T-helper 2 cell treated with Interferon-gamma antibody and Interleukin-4, amounts not matched to agents 5 μg/mL and 100 μg/mL, for 36 hours (primary cell): ENCODE measurements at regions not wholly inside any gene's neighbourhood (a gene's known extent, or its start where the extent isn't known, plus 50 kb on each side); places are given as distances from the start of the nearest gene placed in this dataset.

Experiments used
- DNase-seq: peaks from one replicate; pipeline ENCODE4 v3.0.0; 2021; ENCODE audit warnings: low spot score
- H3K27ac Mint-ChIP-seq: one replicate; pipeline ENCODE4 v1.8.0; 2021; ENCODE audit warnings: mild to moderate bottlenecking, mixed read lengths
- H3K27me3 Mint-ChIP-seq: one replicate; pipeline ENCODE4 v1.8.0; 2021; ENCODE audit warnings: low read depth, mixed read lengths
- H3K36me3 Mint-ChIP-seq: one replicate; pipeline ENCODE4 v1.8.0; 2021; ENCODE audit warnings: low read depth, mixed read lengths
- H3K4me1 Mint-ChIP-seq: one replicate; pipeline ENCODE4 v1.8.0; 2021; ENCODE audit warnings: low read depth, mixed read lengths
- H3K4me3 Mint-ChIP-seq: one replicate; pipeline ENCODE4 v1.8.0; 2022; ENCODE audit warnings: mild to moderate bottlenecking, moderate library complexity, mixed read lengths
- H3K9me3 Mint-ChIP-seq: one replicate; pipeline ENCODE4 v1.8.0; 2021; ENCODE audit warnings: mixed read lengths

DNA sequence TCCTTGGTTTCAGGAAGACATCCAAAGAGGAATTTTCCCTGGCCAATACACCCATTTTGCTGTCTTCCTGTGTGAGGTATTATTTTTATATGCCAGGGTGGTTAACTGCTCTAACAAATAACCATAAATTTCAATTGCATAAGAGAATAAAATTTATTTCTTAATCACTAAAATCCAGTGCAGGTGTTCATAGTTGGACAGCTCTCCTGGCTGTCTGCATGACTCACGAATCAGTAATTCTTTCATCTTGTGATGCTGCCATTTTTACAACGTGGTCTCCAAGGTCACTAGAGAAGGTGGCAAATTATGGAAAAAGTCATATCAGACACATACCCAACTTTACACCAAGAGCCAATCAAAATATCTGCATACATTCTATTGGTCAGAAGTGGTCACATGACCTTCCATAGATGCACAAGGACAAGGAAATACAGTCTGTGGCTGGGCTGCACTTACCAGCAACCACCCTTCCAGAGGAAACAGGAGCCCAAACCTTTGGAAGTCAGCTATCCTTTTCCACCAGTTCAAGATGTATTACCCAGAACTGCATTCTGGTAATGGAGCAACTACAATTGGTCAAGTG is 193.5 kb upstream of the PLEKHG7 start:
- Mint-ChIP-seq H3K4me3 (no peak overlapping the region), H3K27me3 (no peaks in the 10 kb centered on the region), H3K27ac (no peak overlapping the region), H3K4me1 (peaks cover 18% of the 10 kb centered on the region), H3K9me3 (peaks cover 19% of the 10 kb centered on the region), H3K36me3 (peaks cover 8% of the 10 kb centered on the region)
- DNase-seq = no peak

DNA sequence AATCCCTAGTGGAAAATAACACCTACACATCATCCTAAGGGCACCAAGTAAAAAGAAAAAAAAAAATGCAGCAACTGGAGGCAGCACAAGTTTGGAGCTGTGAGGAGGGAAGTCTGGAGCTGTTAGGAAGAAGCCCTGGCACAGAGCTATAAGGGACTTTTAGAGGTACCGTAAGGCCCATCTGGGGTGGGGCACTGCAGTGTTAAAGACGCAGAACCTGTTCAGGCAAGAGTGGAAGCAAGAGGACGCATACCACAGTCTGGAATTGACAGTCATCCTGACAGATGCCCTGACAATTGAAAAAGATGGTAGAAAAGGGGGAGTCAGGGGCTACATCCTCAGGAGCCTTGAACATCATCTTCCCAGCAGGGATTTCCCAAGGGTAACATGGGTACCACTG is 195.9 kb upstream of the PLEKHG7 start:
- Mint-ChIP-seq H3K9me3 (peaks cover 10% of the 10 kb centered on the region), H3K36me3 (peaks cover 5% of the 10 kb centered on the region), H3K4me3 (no peak overlapping the region), H3K27me3 (no peaks in the 10 kb centered on the region), H3K27ac (no peak overlapping the region), H3K4me1 (peaks cover 37% of the 10 kb centered on the region)
- no peak for DNase-seq

DNA sequence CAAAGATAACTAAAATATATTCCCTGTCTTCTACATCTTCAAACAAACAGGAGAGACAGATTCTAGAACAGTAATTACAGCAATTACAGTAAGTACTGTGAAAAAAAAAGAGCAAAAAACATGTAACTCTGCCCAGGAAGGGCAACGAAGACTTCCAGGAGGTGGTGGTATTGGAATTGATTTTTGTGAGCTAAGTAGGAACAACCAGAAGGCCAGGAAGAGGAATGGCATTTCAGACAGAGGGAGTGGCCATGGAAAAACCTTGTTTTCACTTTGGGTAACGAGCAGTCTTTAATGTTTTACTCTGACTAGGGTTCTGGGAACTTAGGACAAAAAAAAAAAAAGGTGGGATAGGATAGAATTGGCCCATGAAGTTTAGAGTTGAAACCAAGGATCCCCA is 196.3 kb upstream of the PLEKHG7 start:
- Mint-ChIP-seq H3K4me3 (no peak overlapping the region), H3K36me3 (peaks cover 5% of the 10 kb centered on the region), H3K27me3 (no peaks in the 10 kb centered on the region), H3K9me3 (peaks cover 10% of the 10 kb centered on the region), H3K4me1 (peaks cover 41% of the 10 kb centered on the region), H3K27ac (no peak overlapping the region)
- DNase-seq = no peak

DNA sequence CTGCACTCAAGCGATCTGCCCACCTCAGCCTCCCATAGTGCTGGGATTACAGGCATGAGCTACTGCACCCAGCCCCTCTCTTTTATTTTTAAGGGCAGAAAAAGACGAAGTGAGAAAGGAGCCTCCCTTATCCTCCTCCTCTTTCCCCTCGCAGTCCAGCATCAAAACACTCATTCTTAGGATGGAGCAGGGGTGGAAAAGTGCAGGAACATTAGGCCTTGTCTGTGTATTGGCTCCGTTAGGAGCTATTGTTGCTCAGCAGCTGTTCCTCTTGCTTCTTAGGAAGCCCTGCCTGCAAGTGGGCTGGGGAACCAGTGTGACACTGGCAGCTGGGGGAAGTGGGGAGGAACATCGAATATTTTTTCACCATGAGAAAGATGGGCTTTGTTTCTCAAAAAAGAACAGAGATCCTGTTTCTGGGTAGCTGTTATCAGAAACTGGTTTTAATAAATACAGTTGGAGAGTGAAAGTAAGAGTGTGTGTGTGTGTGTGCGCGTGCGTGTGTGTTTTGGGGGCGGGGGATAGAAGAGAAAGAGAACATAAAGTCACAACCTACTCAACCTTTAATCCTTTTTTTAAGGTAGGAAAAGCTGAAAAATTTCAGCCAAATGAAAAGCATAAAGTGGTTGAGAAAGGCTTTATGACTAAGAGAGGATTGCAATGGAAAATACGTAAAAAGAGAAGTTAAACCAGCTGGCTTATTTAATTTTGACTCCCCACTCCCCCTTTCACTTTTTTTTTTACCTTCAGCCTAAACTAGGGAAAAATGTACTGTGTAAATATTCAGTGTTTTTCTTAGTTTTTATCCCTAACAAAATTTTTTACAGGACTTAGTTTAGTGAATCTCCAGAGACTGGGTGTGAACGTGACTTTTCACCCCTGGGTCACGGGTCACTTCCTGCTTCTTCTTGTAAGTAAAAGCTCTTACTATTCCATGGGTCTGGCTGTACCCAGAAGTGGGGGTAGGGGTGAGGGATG is 197.2 kb upstream of the PLEKHG7 start:
- Mint-ChIP-seq H3K9me3 (peaks cover 10% of the 10 kb centered on the region), H3K4me3 (peak overlapping the region; percentile 83), H3K27ac (peak overlapping the region; percentile 93), H3K27me3 (no peaks in the 10 kb centered on the region), H3K36me3 (peaks cover 5% of the 10 kb centered on the region), H3K4me1 (peaks cover 41% of the 10 kb centered on the region)
- DNase-seq = peak; percentile 31

DNA sequence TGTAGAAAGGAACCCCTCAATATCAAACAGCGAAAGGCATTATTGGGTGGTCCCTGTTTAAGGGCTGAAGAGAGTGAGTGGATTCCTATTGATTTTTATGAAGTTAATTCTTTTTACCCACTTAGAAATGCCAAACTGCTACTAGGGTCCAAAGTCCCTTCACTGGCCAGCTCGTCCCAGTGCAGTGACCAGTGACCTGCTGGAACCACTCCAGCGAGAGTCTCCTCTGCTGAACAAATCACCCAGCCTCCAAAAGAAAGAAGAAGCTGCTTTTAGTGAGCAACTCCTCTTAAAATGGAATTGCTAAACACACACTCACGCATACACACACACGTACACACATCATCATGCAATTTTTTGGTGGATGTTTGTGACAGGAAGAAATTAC is 198.2 kb upstream of the PLEKHG7 start:
- Mint-ChIP-seq H3K27ac (no peak overlapping the region), H3K4me1 (peaks cover 41% of the 10 kb centered on the region), H3K27me3 (no peaks in the 10 kb centered on the region), H3K4me3 (no peak overlapping the region), H3K9me3 (peaks cover 7% of the 10 kb centered on the region), H3K36me3 (peaks cover 5% of the 10 kb centered on the region)
- DNase-seq = no peak

DNA sequence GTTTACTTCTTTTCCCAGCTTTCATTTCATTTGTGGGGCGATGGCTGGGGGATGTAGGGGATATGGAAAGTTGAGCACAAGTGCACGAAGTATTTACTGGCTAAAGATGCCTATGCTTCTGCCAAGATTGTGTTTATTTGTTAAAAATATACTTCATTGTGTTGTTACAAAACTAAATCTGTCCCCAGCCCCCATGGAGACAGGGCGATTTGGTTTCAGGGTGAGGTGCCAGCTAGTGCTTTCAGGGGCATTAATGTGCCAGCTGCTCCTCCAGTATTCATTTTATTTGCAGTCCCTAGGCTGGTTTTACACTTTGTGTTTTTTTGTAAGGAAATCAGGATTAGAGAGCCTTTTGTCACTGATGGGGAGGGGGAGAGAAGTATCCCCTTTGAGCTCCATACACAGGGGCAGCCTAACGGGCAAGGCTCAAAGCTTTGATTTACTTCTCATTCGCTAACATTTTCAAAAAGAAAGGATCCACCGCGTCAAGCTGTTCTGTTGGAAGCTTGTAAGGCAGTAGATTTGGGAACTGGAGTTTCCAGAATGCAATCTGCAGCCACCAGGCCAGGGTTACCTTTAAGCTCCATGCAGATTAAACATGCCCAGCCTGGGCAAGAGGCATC is 198.7 kb upstream of the PLEKHG7 start:
- no peak overlapping the region for H3K4me3 Mint-ChIP-seq
- no peaks in the 10 kb centered on the region for H3K27me3 Mint-ChIP-seq

DNA sequence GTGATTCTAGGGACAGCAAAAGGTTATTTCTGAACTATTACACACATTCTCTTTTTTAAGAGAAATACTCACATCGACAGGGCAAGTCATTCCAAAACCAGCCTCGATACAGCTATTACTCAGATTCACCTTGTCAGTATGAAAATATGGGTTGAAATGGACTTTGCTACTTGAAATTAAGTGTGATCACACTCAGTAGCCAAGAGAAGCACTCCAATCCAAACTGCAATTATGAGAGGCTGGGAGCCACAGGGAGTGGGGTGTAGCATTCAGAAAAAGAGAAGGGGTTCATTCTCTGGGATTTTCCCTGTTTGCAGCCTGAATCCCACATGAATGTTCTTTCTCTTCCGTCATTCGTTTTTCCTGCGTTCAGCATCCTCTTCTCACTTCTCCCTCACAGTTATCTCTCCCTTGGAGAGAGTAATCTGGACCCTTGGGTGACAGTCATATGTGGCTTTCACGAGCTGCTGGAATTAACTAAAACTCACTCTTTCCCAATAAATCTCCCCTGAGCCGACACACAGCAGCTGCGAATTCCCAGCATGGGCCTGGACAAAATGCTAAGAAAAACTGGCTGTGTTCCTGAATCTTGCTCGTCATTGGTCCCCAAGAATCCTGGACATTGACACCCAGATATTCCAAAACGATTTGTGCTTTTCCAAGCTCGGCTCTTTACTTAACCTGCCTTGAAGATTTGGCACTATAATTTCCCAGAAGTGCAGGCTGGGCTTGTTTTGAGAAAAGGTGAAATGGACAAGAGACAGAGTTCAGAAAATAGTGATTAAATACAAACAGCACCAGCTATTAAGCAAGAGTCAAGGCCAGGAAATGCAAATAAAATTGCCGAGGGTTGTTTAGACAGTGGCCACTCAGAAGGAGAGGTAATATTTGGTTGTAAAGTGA is 199.5 kb upstream of the PLEKHG7 start:
- Mint-ChIP-seq H3K36me3 (peaks cover 5% of the 10 kb centered on the region), H3K9me3 (peaks cover 4% of the 10 kb centered on the region), H3K4me3 (peak overlapping the region; percentile 52), H3K4me1 (peaks cover 41% of the 10 kb centered on the region), H3K27me3 (no peaks in the 10 kb centered on the region), H3K27ac (peak overlapping the region; percentile 80)
- peak; percentile 64 for DNase-seq

More for the DNA sequence above, 198.7 kb upstream of the PLEKHG7 start:
- peaks cover 5% of the 10 kb centered on the region for H3K36me3 Mint-ChIP-seq
- peak overlapping the region; percentile 3 for H3K27ac Mint-ChIP-seq
- H3K9me3 Mint-ChIP-seq = peaks cover 4% of the 10 kb centered on the region
- peaks cover 41% of the 10 kb centered on the region for H3K4me1 Mint-ChIP-seq
- DNase-seq = no peak

DNA sequence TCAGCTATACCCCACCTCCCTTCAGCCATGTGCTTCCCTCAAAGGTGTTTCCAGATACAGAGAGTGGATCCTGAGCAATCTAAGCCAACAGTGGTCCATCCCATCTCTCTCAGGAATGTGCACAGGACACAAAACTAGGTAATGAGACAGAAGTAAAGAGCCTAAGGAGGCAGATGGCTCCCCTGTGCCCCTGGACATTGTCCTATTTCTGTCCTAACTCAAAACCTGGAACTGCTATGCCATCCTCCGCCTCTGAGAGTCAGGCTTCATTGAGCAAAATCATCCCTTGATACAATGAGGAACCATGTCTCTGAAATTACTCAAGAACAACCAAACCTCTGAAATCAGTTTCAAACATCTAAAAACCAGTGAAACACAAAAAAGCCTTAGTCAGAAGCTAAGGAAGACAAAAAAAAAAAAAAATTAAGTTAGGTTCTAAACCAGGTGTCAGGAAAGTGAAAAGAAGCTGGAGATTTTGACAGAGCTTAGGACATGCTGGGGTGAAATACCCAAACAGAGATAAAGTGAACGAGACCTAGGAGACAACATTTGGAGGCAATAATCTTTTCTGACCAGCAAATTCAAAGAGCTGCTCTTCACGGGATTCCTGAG is 200.3 kb upstream of the PLEKHG7 start:
- Mint-ChIP-seq H3K27ac (peak overlapping the region; percentile 80), H3K36me3 (peaks cover 5% of the 10 kb centered on the region), H3K4me3 (peak overlapping the region; percentile 52), H3K27me3 (no peaks in the 10 kb centered on the region), H3K4me1 (peaks cover 41% of the 10 kb centered on the region), H3K9me3 (peaks cover 4% of the 10 kb centered on the region)
- DNase-seq = peak; percentile 27

DNA sequence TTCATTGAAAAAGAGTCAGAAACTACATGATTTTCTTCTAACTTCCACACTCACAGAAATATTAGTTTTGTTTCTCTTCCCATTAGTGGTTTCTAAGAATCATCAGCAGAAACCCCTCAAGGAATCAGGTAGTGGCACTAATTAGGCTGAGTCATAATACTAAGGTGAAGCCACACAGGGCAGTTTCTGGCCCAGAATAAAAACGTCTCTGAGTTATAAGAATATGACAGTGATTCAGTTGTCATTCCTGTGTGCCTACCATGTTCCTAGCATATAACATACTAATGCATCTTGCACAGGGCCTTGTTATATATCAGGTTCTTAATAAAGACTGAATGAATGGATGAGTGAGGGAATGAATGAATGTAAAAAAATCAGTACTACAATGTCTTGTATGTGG is 206.0 kb upstream of the PLEKHG7 start:
- no peaks in the 10 kb centered on the region for H3K27me3 Mint-ChIP-seq

DNA sequence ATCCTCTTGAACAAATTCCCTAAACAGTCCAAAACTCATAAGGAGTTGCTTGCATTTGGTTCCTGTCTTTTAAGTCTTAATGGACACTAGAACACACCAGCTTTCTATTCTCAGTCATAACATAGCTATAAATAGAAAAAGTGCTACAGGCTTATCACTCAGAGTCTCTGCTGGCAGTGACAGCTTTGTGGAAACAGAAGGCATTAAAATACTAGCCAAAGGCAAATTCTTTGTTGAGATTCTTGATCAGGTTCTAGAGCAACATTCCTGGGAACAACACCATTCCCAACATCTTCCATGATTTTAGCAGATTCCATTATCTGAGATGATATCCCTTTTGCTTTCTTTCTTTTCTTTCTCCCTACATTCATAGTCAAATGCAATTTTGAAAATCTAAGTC is 207.7 kb upstream of the PLEKHG7 start:
- no peaks in the 10 kb centered on the region for H3K27me3 Mint-ChIP-seq
- no peaks in the 10 kb centered on the region for H3K36me3 Mint-ChIP-seq
- no peak for DNase-seq
- H3K4me3 Mint-ChIP-seq = no peak overlapping the region
- peaks cover 4% of the 10 kb centered on the region for H3K4me1 Mint-ChIP-seq
- H3K9me3 Mint-ChIP-seq = peaks cover 17% of the 10 kb centered on the region
- no peak overlapping the region for H3K27ac Mint-ChIP-seq

More for the DNA sequence above, 206.0 kb upstream of the PLEKHG7 start:
- Mint-ChIP-seq H3K4me3 (no peak overlapping the region), H3K27ac (no peak overlapping the region), H3K36me3 (no peaks in the 10 kb centered on the region), H3K9me3 (peaks cover 13% of the 10 kb centered on the region), H3K4me1 (peaks cover 7% of the 10 kb centered on the region)
- DNase-seq = no peak

DNA sequence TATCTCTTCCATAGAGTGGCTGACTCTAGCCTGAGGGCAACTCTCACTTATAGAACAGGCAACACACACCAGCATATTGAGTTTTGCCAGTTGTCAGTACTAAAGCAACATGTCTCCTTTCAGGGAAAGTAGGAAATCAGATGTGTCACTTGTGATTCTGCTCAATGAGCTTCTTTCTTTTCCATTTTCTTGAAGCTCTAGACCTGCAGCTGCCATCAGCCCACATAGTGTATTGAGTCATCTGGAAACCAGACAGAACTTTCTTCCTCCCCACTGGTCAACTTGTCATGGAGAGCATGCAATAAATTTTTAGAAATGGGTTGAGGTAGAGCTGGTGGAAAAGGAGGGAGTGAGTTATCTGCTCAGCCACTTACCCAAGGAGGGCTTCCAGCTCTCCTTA is 209.0 kb upstream of the PLEKHG7 start:
- Mint-ChIP-seq H3K27me3 (no peaks in the 10 kb centered on the region), H3K27ac (no peak overlapping the region), H3K9me3 (peaks cover 26% of the 10 kb centered on the region), H3K4me1 (peaks cover 7% of the 10 kb centered on the region), H3K36me3 (no peaks in the 10 kb centered on the region), H3K4me3 (no peak overlapping the region)
- no peak for DNase-seq

DNA sequence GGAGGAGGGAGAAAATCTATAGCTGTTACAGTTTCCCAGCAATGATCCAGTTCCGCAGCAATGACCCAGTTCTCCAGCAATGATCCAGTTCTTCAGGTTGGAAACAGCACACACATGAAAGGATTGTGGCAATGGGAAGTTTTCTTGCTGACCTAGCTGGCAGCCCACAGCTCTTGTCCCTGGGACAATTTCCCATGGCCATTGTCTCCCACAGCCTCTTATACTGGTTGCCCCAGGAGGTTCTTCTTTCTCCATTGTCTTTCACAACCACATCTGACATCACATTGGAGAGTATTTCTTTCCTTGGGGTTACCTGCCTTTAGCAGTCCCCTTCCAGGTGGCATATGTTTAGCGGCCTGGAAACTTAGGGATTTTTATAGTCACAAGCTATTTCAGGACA is 209.8 kb upstream of the PLEKHG7 start:
- H3K27ac Mint-ChIP-seq = no peak overlapping the region
- H3K9me3 Mint-ChIP-seq = peaks cover 34% of the 10 kb centered on the region
- no peak for DNase-seq
- H3K36me3 Mint-ChIP-seq = peaks cover 4% of the 10 kb centered on the region
- peaks cover 12% of the 10 kb centered on the region for H3K4me1 Mint-ChIP-seq
- H3K4me3 Mint-ChIP-seq = no peak overlapping the region
- no peaks in the 10 kb centered on the region for H3K27me3 Mint-ChIP-seq

DNA sequence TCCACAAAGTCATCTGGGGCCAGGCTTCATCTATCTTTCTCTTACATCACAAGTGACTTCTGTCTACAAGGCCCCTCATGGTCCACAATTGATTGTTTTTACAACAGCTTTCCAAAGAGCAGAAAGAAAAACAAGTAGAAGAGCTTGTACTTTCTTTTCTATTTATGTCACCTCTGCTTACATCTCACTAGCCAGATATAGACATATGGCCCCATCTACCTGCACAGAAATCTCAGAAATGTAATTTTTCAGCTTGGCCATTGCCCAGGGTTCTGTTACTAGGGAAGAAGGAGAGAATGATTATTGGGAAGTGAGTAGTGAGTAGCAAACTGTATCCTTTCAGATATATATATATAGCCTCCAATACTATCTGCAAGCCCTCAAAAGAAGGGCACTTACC is 210.5 kb upstream of the PLEKHG7 start:
- no peaks in the 10 kb centered on the region for H3K27me3 Mint-ChIP-seq
- H3K36me3 Mint-ChIP-seq = peaks cover 4% of the 10 kb centered on the region
- no peak for DNase-seq
- no peak overlapping the region for H3K4me3 Mint-ChIP-seq
- peaks cover 34% of the 10 kb centered on the region for H3K9me3 Mint-ChIP-seq
- H3K27ac Mint-ChIP-seq = no peak overlapping the region
- peaks cover 12% of the 10 kb centered on the region for H3K4me1 Mint-ChIP-seq
